Calu3 (cell line): ENCODE measurements at regions not wholly inside any gene's neighbourhood (a gene's known extent, or its start where the extent isn't known, plus 50 kb on each side); places are given as distances from the start of the nearest gene placed in this dataset.

Source experiments
- BruUV-seq: library from RNA; stranded (reverse); fragments of 400-500 nt; replicated peaks from 2 replicates; lab custom pipeline; 2021; lab: Mats Ljungman, UMichigan
- CTCF ChIA-PET: fragments of 300-600 bp; sonication (Branson Sonifier 250); formaldehyde crosslinking; loops from one replicate; lab custom pipeline; 2022; ENCODE audit warnings: antibody characterized with exemption; lab: Charles Lee
- DNase-seq: peaks from one replicate; pipeline ENCODE4 v3.0.0; 2022
- H3K27ac Mint-ChIP-seq: one replicate; pipeline ENCODE4 v1.8.0; 2022; ENCODE audit warnings: mixed read lengths; ENCODE audit not compliant: unreplicated experiment
- H3K27me3 Mint-ChIP-seq: one replicate; pipeline ENCODE4 v1.8.0; 2022; ENCODE audit warnings: mixed read lengths; ENCODE audit not compliant: unreplicated experiment
- H3K36me3 Mint-ChIP-seq: one replicate; pipeline ENCODE4 v1.8.0; 2022; ENCODE audit warnings: mild to moderate bottlenecking, moderate library complexity, mixed read lengths; ENCODE audit not compliant: insufficient read depth, unreplicated experiment
- H3K4me1 Mint-ChIP-seq: one replicate; pipeline ENCODE4 v1.8.0; 2022; ENCODE audit warnings: mild to moderate bottlenecking, low read depth, mixed read lengths; ENCODE audit not compliant: unreplicated experiment
- H3K4me3 Mint-ChIP-seq: one replicate; pipeline ENCODE4 v1.8.0; 2022; ENCODE audit warnings: mild to moderate bottlenecking, low read depth, moderate library complexity, mixed read lengths; ENCODE audit not compliant: unreplicated experiment
- H3K9me3 Mint-ChIP-seq: one replicate; pipeline ENCODE4 v1.8.0; 2022; ENCODE audit warnings: low read depth, mixed read lengths; ENCODE audit not compliant: unreplicated experiment
- CTCF ChIP-seq: fragments of 200-600 bp; IDR thresholded peaks from one replicate; pipeline ENCODE4 v1.8.0; 2022; ENCODE audit warnings: antibody characterized with exemption; ENCODE audit not compliant: unreplicated experiment
- intact Hi-C: fragments of 100-400 bp; cut with micrococcal nuclease; formaldehyde crosslinking; loops from one replicate; pipeline ENCODE4 v1.10.0; 2022; ENCODE audit not compliant: unreplicated experiment

GRCh38 chr10:89952325-89952724, 250.9 kb downstream of the KIF20B start:
- H3K27me3 Mint-ChIP-seq = peaks cover 7% of the 10 kb centered on the region
- intact Hi-C loops = no loop called here
- BruUV-seq = no TSS peak
- no peak overlapping the region for H3K4me3 Mint-ChIP-seq
- TF ChIP-seq CTCF = no peak
- H3K27ac Mint-ChIP-seq = no peak overlapping the region
- no peaks in the 10 kb centered on the region for H3K9me3 Mint-ChIP-seq
- H3K4me1 Mint-ChIP-seq = no peaks in the 10 kb centered on the region
- no peak for DNase-seq
- CTCF ChIA-PET = no interaction called here
- no peaks in the 10 kb centered on the region for H3K36me3 Mint-ChIP-seq

DNA sequence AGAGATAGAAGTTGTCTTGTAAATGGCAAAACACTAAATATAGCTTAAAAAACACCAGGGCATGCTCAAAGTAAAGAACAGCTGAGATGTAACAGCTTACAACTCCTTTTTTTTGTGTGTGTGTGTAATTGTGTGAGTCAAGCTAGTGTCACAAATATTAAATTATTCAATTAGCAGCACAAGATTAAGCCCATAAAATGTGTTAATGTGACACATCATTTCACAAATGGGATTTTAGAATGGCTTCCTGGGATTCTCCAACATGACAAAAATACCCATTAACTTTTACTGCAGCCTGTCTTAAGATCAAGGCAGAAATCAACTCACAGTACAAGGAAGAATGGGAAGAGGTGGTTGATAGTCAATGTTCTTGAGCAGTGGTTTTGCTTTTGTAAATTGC, 251.4 kb downstream of the KIF20B start:
- no peaks in the 10 kb centered on the region for H3K4me1 Mint-ChIP-seq
- H3K36me3 Mint-ChIP-seq = no peaks in the 10 kb centered on the region
- CTCF ChIA-PET = no interaction called here
- no peak overlapping the region for H3K27ac Mint-ChIP-seq
- TF ChIP-seq CTCF = no peak
- no peak overlapping the region for H3K4me3 Mint-ChIP-seq
- H3K27me3 Mint-ChIP-seq = peaks cover 7% of the 10 kb centered on the region
- DNase-seq = no peak
- H3K9me3 Mint-ChIP-seq = no peaks in the 10 kb centered on the region
- BruUV-seq = no TSS peak
- intact Hi-C loops = no loop called here

GRCh38 chr10:89954061-89954460, 252.7 kb downstream of the KIF20B start:
- BruUV-seq = no TSS peak
- no peak overlapping the region for H3K27ac Mint-ChIP-seq
- no peaks in the 10 kb centered on the region for H3K4me1 Mint-ChIP-seq
- TF ChIP-seq CTCF = no peak
- intact Hi-C loops = no loop called here
- H3K9me3 Mint-ChIP-seq = no peaks in the 10 kb centered on the region
- no peak overlapping the region for H3K4me3 Mint-ChIP-seq
- CTCF ChIA-PET = no interaction called here
- H3K36me3 Mint-ChIP-seq = no peaks in the 10 kb centered on the region
- DNase-seq = no peak
- H3K27me3 Mint-ChIP-seq = peaks cover 7% of the 10 kb centered on the region

DNA sequence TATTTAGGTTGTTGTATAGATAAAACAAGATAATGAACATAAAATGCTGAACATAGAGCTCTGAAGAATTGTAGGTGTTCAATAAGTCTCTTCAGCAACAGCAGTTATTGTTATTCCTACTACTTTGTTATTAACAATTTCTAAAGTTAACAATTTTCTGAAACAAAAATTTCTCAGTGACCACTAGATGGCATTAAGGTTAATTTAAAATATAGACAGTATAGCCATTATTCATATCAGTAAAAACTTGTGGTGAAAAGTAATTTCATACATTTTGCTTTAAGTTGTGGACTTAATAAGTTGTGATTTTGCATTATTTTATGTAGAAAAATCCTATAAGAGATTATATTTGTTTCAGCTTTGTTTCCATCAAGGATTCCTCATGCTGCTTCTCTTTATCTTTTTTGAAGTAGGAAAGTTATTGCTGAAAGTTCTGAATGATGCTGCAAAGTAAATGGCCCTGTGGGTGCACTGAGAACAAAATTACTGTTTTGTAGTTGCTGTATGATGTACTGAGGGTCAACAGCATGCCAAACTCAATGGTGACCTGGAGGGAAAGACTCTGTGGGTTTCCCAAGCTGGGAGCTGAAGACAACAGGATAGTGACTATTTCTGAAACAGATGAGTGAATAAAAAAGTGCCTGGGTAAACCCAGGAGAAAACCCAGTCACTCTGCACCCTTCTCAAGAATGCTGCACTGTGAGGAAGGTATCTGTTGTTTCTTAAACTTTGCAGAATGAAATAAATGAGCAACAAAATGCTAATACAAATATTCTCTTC, 253.6 kb downstream of the KIF20B start:
- CTCF ChIA-PET = no interaction called here
- BruUV-seq = no TSS peak
- H3K36me3 Mint-ChIP-seq = no peaks in the 10 kb centered on the region
- no peaks in the 10 kb centered on the region for H3K4me1 Mint-ChIP-seq
- H3K9me3 Mint-ChIP-seq = no peaks in the 10 kb centered on the region
- no peak for DNase-seq
- H3K27me3 Mint-ChIP-seq = peaks cover 7% of the 10 kb centered on the region
- no peak overlapping the region for H3K4me3 Mint-ChIP-seq
- intact Hi-C loops = no loop called here
- no peak for TF ChIP-seq CTCF
- no peak overlapping the region for H3K27ac Mint-ChIP-seq
